ENCODE measurements at regions not wholly inside any gene's neighbourhood (a gene's known extent, or its start where the extent isn't known, plus 50 kb on each side); places are given as distances from the start of the nearest gene placed in this dataset.

DNA sequence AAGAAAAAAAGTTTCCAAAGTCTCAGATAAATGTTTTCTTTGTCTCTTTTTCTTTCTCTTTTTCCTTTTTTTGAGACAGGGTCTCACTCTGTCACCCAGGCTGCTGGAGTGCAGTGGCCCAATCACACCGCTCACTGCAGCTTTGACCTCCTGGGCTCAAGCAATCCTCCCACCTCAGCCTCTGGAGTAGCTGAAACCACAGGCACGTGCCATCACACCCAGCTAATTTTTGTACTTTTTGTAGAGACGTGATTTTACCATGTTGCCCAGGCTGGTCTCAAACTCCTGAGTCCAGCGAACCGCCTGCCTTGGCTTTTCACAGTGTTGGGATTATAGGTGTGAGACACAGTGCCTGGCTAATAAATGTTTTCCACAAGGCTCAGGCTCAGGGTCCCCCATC is 53.3 kb upstream of the KSR1 start:
- H3K27ac ChIP-seq: no peak overlapping the region
- no peaks in the 10 kb centered on the region for H3K9me3 ChIP-seq (ENCODE audit: low read depth, low read length)
- H3K9ac ChIP-seq (ENCODE audit: insufficient read length): no peak overlapping the region
- H3K4me3 ChIP-seq: no peak overlapping the region
- no peaks in the 10 kb centered on the region for H3K36me3 ChIP-seq (ENCODE audit: insufficient read depth, low read length)
- TF ChIP-seq FOXP2 (optimal IDR thresholded peaks at IDR 0.05; ENCODE audit: control extremely low read depth, extremely low read length, insufficient read depth) (no peak), POLR2AphosphoS5 (IDR thresholded peaks at IDR 0.05; ENCODE audit: borderline replicate concordance, low read depth, low read length) (no peak), EZH2 (IDR thresholded peaks at IDR 0.05) (no peak)
- no peak for DNase-seq (ENCODE audit: low read depth, low spot score)

DNA sequence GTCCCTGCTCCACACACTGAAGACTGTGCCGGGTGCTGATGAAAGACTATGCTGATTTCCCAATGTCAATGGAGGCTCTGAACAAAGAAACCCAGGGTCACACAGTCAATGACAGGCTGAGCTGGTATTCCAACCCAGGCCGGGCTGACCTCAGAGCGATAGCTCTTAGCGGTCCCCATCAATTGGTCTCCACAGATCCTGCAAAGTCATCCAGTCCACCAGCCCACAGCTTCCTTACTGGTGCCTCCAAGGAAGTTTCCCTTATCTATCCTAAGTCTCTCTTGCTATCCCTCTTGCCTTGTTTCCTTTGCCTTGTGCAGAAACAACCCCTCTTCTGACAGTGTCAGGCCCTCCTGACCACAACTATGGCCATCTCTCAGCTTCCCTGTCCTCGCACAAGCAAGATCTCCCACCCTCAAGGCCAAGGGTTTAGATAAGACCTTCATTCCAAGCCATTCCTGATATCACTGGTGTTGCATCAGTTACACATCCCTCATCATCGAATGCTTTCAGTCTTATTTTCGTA is 52.7 kb upstream of the KSR1 start:
- Histone ChIP-seq H3K9ac (ENCODE audit: insufficient read length) (no peak overlapping the region), H3K4me3 (no peak overlapping the region), H3K36me3 (ENCODE audit: insufficient read depth, low read length) (no peaks in the 10 kb centered on the region), H3K9me3 (ENCODE audit: low read depth, low read length) (no peaks in the 10 kb centered on the region), H3K27ac (no peak overlapping the region)
- no peak for DNase-seq (ENCODE audit: low read depth, low spot score)
- TF ChIP-seq POLR2AphosphoS5 (IDR thresholded peaks at IDR 0.05; ENCODE audit: borderline replicate concordance, low read depth, low read length): no peak
- TF ChIP-seq FOXP2 (optimal IDR thresholded peaks at IDR 0.05; ENCODE audit: control extremely low read depth, extremely low read length, insufficient read depth): no peak
- no peak for TF ChIP-seq EZH2 (IDR thresholded peaks at IDR 0.05)

DNA sequence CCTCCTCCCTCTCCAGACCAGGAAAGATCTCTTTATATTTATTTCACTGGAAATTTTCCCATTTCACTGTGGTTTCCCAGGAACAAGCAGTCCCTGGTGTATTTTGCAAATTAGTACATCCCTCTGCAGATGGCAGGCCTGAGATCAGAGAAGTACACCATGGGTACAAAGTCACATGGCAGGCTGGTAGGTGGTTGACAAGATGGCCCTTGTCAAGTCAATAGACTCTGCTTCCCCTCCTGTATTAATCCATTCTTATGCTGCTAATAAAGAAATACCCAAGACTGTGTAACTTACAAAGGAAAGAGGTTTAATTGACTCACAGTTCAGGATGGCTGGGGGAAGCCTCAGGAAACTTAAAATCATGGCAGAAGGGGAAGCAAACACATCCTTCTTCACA is 51.6 kb upstream of the KSR1 start:
- no peak overlapping the region for H3K4me3 ChIP-seq
- no peaks in the 10 kb centered on the region for H3K36me3 ChIP-seq (ENCODE audit: insufficient read depth, low read length)
- TF ChIP-seq FOXP2 (optimal IDR thresholded peaks at IDR 0.05; ENCODE audit: control extremely low read depth, extremely low read length, insufficient read depth) (no peak), EZH2 (IDR thresholded peaks at IDR 0.05) (no peak), POLR2AphosphoS5 (IDR thresholded peaks at IDR 0.05; ENCODE audit: borderline replicate concordance, low read depth, low read length) (no peak)
- H3K27ac ChIP-seq: no peak overlapping the region
- H3K9me3 ChIP-seq (ENCODE audit: low read depth, low read length): no peaks in the 10 kb centered on the region
- DNase-seq (ENCODE audit: low read depth, low spot score): no peak
- no peak overlapping the region for H3K9ac ChIP-seq (ENCODE audit: insufficient read length)

Measured in SK-N-MC (cell line).